ENCODE measurements at regions not wholly inside any gene's neighbourhood (a gene's known extent, or its start where the extent isn't known, plus 50 kb on each side); places are given as distances from the start of the nearest gene placed in this dataset.

DNA sequence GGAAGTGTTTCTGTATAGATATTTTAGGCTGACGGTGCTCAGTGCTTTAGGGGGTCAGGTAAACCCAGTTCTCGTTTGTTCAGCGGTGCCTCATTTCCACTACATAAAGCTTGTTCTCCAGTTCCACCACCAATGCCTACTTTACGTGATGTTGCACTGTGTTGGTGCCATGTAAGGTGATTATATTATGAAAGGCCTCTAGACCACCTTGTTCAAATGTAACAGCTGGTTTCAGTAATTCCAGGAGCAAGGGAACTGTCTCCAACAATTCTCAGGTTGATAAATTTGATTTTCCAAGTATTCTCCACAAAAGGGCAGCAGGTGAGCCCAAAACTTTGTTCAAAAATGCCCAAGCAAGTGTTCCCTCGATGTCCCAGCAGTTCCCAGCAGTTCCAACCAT, 83.7 kb upstream of the SEPTIN5 start:
- Histone ChIP-seq H3K4me2 (no peak overlapping the region), H3K9ac (no peak overlapping the region), H3K4me3 (no peak overlapping the region), H3K36me3 (no peaks in the 10 kb centered on the region), H3K9me3 (no peaks in the 10 kb centered on the region), H3K27me3 (no peaks in the 10 kb centered on the region), H3K27ac (no peak overlapping the region), H4K20me1 (no peaks in the 10 kb centered on the region), H3K4me1 (peaks cover 10% of the 10 kb centered on the region)
- no peak for TF ChIP-seq Cebpa-rat (IDR thresholded peaks at IDR 0.05)

DNA sequence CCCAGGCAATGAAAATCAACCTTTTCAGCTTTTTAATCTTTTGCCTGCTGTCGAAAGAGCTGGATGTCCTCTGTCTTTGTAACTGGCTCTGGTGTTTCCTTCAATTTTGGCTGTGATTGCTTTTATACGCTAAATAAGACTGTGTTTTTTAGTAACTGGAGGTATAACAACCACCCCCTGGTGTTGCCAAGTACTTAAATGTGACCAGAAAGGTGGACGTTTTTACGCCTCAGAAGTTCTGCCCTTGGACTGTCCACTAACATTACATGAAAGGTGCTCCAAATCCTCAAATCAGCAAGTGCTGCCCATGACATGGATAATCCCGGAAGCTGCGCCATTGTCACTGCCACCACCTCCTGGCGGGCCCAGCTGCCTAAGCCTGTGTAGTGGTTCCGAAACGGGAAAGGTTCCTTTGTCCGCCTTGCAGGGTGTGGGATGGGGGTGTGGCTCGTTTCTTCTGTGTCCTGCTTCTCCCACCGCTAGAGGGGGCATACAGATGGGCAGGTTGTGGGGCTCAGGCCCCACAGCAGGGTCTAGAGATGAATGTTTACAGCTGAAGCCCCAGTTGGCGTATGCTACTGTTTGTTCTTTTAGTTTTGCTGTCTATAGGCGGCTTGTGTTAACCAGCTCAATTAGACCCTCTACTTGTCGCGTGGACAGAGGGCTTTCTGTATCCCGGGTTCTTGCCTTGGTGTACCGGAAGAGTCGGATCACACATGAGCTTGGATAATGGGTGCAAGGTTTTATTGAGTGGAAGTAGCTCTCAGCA, 82.2 kb upstream of the SEPTIN5 start:
- Histone ChIP-seq H3K4me2 (0 out of 2 replicates have a peak overlapping the region, but pooled peaks have one; percentile 4), H3K36me3 (no peaks in the 10 kb centered on the region), H3K4me3 (no peak overlapping the region)

DNA sequence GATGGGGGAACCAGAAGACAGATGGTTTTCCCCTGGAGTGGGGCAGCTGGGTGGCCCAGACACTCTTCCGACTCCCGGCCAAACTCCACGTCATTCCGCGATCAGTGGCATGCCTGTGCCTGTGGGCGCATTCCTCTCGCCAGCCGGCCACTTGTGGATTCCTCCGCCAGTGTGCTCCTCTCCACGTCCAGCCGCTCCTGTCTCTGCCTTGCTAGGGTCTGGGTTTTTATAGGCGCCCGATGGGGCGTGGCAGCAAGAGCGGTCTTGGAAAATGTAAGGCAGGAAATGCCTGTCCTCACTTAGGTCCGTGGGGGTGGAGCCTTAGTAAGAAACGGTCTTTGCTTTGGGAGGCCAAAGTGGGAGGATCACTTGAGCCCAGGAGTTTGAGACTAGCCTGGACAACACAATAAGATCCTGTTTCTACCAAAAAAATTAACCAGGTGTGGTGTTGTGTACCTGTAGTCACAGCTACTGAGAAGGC, 81.6 kb upstream of the SEPTIN5 start:
- H3K36me3 ChIP-seq = no peaks in the 10 kb centered on the region
- H3K27ac ChIP-seq = no peak overlapping the region
- H3K9me3 ChIP-seq = no peaks in the 10 kb centered on the region
- no peaks in the 10 kb centered on the region for H4K20me1 ChIP-seq
- no peak overlapping the region for H3K4me3 ChIP-seq
- no peak overlapping the region for H3K9ac ChIP-seq
- H3K4me2 ChIP-seq = 0 out of 2 replicates have a peak overlapping the region, but pooled peaks have one; percentile 4
- H3K4me1 ChIP-seq = peaks cover 10% of the 10 kb centered on the region
- no peaks in the 10 kb centered on the region for H3K27me3 ChIP-seq
- TF ChIP-seq Cebpa-rat (IDR thresholded peaks at IDR 0.05) = no peak

More for the DNA sequence above, 82.2 kb upstream of the SEPTIN5 start:
- Histone ChIP-seq H3K9ac (no peak overlapping the region), H3K27ac (no peak overlapping the region), H3K4me1 (peaks cover 10% of the 10 kb centered on the region), H3K27me3 (no peaks in the 10 kb centered on the region), H3K9me3 (no peaks in the 10 kb centered on the region), H4K20me1 (no peaks in the 10 kb centered on the region)
- TF ChIP-seq Cebpa-rat (IDR thresholded peaks at IDR 0.05) = no peak

DNA sequence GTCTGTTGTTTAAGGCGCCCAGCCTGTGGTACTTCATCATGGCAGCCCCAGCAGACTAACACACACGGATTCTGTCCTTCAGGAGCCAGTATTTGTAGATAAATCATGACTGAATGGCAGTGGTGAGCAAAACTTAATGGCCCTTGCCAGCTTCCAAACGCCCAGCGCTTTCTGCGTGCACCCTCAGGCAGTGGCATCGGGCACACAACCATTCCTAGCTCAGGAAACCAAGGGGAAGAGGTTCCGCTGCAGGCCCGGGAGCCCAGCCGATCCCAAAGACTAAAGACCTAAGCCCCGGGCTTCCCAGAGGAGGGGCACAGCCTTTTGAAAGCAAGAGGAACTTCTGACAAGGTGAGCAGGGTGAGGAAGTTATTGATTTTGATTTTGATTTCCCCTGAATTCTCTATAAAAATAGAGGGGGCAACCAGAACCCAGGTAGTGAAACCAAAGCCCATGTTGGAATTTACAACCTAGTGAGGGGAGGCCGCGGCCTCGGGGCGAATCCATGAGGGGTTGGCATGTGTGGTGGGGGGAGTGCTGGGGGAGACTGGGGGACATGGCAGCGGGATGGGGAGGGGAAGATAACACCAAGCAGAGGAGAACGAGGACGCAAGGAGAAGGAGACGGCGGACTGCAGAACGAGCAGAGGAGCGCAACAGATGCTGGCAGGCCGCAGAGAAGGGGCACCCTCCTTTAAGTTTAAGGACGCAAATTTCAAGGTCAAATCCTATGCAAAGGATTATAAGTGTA, 79.9 kb upstream of the SEPTIN5 start:
- H4K20me1 ChIP-seq = no peaks in the 10 kb centered on the region
- peaks cover 10% of the 10 kb centered on the region for H3K4me1 ChIP-seq
- TF ChIP-seq Cebpa-rat (IDR thresholded peaks at IDR 0.05) = no peak
- no peaks in the 10 kb centered on the region for H3K27me3 ChIP-seq
- H3K36me3 ChIP-seq = no peaks in the 10 kb centered on the region
- no peak overlapping the region for H3K4me2 ChIP-seq
- no peak overlapping the region for H3K9ac ChIP-seq
- H3K4me3 ChIP-seq = no peak overlapping the region
- H3K9me3 ChIP-seq = no peaks in the 10 kb centered on the region
- H3K27ac ChIP-seq = no peak overlapping the region

DNA sequence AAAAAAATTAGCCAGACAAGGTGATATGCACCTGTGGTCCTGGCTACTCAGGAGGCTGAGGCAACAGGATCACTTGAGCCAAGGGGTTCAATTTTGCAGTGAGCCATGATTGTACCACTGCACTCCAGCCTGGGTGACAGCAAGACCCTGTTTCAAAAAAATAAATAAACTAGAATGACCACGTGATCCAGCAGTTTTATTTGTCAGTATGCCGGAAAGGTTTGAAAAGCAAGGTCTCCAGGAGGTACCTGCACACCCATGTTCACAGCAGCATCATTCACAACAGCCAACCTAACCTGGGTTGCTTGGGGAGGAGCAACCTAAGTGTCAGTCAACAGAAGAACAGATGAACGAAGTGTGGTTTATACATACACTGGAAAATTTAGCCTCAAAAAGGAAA, 78.7 kb upstream of the SEPTIN5 start:
- Histone ChIP-seq H3K27me3 (no peaks in the 10 kb centered on the region), H4K20me1 (no peaks in the 10 kb centered on the region), H3K4me3 (no peak overlapping the region), H3K4me2 (no peak overlapping the region), H3K27ac (no peak overlapping the region), H3K9ac (no peak overlapping the region), H3K36me3 (no peaks in the 10 kb centered on the region), H3K9me3 (no peaks in the 10 kb centered on the region), H3K4me1 (peaks cover 6% of the 10 kb centered on the region)
- TF ChIP-seq Cebpa-rat (IDR thresholded peaks at IDR 0.05) = no peak

DNA sequence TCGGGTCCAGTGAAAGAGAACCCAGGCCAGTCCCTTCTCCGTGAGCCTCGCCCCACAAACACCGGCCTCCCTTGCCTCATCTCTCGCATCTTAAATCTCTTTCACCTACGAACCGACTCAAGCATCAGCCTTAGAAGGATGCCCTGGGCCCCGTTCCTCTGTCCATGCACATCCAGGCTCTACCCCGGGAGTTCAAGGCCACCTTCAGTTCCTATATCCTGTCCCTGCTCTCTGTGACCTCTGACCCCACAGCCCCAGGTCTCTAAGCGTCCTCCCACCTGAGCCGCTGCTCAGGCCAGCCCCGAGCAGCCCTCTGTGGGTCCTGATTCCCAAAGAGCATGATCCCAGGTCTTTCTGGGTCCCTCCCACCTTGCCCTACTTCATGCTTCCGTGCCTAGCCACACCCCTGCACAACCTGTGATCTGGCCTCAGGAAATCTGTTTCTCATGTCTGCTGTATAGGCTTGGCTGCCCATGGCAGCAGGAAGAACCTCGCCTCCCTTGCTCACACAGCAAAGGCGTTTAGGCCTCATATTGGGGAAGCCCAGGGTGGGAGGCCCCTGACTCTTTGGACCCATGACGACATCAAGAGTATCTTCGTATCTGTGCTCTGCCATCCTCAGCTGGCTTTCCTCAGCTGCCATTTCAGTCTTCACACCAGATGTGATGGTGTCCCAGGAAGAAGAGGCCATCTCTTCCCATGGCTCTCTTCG, 77.5 kb upstream of the SEPTIN5 start:
- H4K20me1 ChIP-seq = no peaks in the 10 kb centered on the region
- no peak overlapping the region for H3K9ac ChIP-seq
- H3K4me3 ChIP-seq = no peak overlapping the region
- TF ChIP-seq Cebpa-rat (IDR thresholded peaks at IDR 0.05) = no peak
- peaks cover 6% of the 10 kb centered on the region for H3K4me1 ChIP-seq
- no peaks in the 10 kb centered on the region for H3K27me3 ChIP-seq
- no peak overlapping the region for H3K27ac ChIP-seq
- no peaks in the 10 kb centered on the region for H3K36me3 ChIP-seq
- H3K9me3 ChIP-seq = no peaks in the 10 kb centered on the region
- H3K4me2 ChIP-seq = no peak overlapping the region

DNA sequence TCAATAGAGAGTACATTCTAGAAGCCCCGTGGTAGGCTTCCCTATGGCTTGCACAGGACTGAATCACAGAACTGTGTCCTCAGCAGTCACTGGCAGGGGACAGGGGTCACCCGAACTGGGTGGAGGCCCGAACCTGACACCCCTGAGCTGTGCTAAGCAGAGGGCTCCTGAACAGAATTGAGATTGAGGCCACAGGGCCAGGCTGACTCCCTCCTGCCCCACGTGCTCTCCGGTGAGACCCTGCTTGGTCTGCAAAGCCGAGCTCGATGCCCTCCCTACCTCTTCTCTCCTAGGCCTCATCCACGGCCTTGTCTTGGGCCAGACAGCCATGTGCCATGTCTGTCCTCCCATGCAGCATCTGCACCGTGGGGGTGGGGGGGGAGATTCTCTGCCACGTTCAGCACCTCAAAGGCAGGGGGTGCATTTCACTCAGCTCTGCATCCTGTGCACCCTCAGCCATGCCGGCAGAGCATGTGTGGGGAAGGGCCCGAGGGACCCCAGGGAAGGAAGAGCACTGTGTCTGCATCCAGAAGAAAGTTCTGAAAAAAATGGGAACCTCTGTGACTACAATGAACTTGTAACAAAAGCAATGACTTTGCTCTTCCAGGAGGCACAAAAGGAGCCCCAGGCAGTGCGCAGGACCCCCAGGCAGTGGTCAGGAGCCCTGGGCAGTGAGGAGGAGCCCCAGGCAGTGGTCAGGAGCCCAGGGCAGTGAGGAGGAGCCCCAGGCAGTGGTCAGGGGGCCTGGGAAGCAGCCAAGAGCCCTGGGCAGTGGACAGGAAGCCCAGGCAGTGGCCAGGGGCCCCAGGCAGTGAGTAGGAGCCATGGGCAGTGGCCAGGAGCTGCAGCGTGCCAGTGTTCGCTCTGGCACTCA, 76.7 kb upstream of the SEPTIN5 start:
- no peaks in the 10 kb centered on the region for H3K9me3 ChIP-seq
- no peak overlapping the region for H3K4me3 ChIP-seq
- H3K4me2 ChIP-seq = no peak overlapping the region; the same call in 1 of the 2 replicates
- H4K20me1 ChIP-seq = no peaks in the 10 kb centered on the region
- TF ChIP-seq Cebpa-rat (IDR thresholded peaks at IDR 0.05) = no peak
- H3K9ac ChIP-seq = no peak overlapping the region
- H3K4me1 ChIP-seq = peaks cover 3% of the 10 kb centered on the region
- no peaks in the 10 kb centered on the region for H3K36me3 ChIP-seq
- H3K27me3 ChIP-seq = no peaks in the 10 kb centered on the region
- H3K27ac ChIP-seq = no peak overlapping the region

DNA sequence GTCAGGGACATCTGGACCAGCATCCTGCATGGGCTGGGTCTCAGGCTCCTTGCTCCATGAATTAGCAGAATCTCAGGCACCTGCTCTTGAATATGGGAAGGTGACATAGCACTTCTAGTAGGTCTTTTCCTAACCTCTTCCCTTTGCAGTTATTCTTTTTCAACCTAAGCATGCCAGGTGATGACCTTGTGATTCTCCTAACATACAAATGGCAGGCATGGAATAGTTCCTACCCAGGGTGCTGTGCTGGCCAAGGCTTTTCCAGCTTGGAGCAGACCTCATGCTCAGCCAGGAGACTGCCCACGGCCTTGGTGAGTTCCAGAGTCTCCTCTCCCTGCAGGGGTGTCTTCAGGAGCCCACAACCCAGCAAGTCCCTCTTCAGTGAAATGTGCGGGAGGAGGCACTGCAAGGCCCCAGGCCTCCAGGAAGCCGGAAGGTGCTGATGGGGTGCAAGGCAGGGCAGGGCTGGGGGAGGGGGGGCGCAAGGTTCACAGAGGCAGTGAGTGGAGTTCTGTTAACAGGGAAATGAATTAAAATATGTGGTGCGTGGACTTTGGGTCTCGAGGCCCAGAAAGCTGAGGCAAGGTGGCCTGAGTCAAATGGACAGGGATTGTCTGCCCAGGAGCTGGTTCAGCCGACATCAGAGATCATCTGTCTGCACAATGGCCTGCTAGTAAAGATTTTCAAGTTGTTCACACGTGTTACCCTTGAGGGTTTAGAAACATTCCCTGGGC, 75.9 kb upstream of the SEPTIN5 start:
- Histone ChIP-seq H4K20me1 (no peaks in the 10 kb centered on the region), H3K4me2 (no peak overlapping the region), H3K27ac (no peak overlapping the region), H3K4me1 (no peaks in the 10 kb centered on the region), H3K9me3 (no peaks in the 10 kb centered on the region), H3K4me3 (no peak overlapping the region), H3K36me3 (no peaks in the 10 kb centered on the region), H3K27me3 (no peaks in the 10 kb centered on the region), H3K9ac (no peak overlapping the region)
- TF ChIP-seq Cebpa-rat (IDR thresholded peaks at IDR 0.05) = no peak
